Fibroblast of lung (primary cell): ENCODE measurements at regions not wholly inside any gene's neighbourhood (a gene's known extent, or its start where the extent isn't known, plus 50 kb on each side); places are given as distances from the start of the nearest gene placed in this dataset.
"Not testable (repeated sequence)": the region's sequence is repeated elsewhere in the genome, so short reads cannot be mapped to it uniquely, and the experiment has no call there.

Experiments used
- DNase-seq, 2 donors: peaks; one replicate each; pipeline versions ENCODE4 v3.0.0 to v3.0.0-alpha.2; 2010; ENCODE audit warnings: low read depth in 2 of 2
- H2AFZ ChIP-seq: 2 replicates; pipeline ENCODE4 v1.5.1; 2012; ENCODE audit warnings: low read length, control low read depth, inconsistent platforms
- H3K27ac ChIP-seq: 2 replicates; pipeline ENCODE4 v1.5.1; 2011; ENCODE audit warnings: low read length, control low read depth; ENCODE audit not compliant: insufficient read depth
- H3K27me3 ChIP-seq: 2 replicates; pipeline ENCODE4 v1.5.1; 2011; ENCODE audit warnings: mild to moderate bottlenecking, low read length; ENCODE audit not compliant: control insufficient read depth, insufficient read depth
- H3K36me3 ChIP-seq: 2 replicates; pipeline ENCODE4 v1.5.1; 2011; ENCODE audit warnings: low read length; ENCODE audit not compliant: control insufficient read depth, insufficient read depth
- H3K4me1 ChIP-seq: 2 replicates; pipeline ENCODE4 v1.5.1; 2011; ENCODE audit warnings: low read length; ENCODE audit not compliant: control insufficient read depth, insufficient read depth; ENCODE audit errors: extremely low read depth
- H3K4me2 ChIP-seq: 2 replicates; pipeline ENCODE4 v1.5.1; 2011; ENCODE audit warnings: low read length, control low read depth; ENCODE audit not compliant: insufficient read depth; ENCODE audit errors: extremely low read depth
- H3K4me3 ChIP-seq, 4 experiments: fragments of 200-600 bp in 1 of 4; sonication (generic) in 1 of 4; replicated peaks in 1 of 4; 2 replicates each; pipeline ENCODE4 v1.5.1; 2011 to 2016; ENCODE audit warnings: low read length in 4 of 4, low read depth in 3 of 4, mild to moderate bottlenecking in 3 of 4, control low read depth in 2 of 4, inconsistent platforms in 1 of 4, mixed read lengths in 1 of 4; ENCODE audit not compliant: insufficient read depth in 1 of 4; ENCODE audit errors: control extremely low read depth in 1 of 4
- H3K79me2 ChIP-seq: 2 replicates; pipeline ENCODE4 v1.5.1; 2012; ENCODE audit warnings: mild to moderate bottlenecking, low read length, inconsistent platforms; ENCODE audit not compliant: control insufficient read depth, insufficient read depth
- H3K9ac ChIP-seq: 2 replicates; pipeline ENCODE4 v1.5.1; 2011; ENCODE audit warnings: mild to moderate bottlenecking, low read length, control low read depth; ENCODE audit not compliant: insufficient read depth
- H3K9me3 ChIP-seq: 2 replicates; pipeline ENCODE4 v1.5.1; 2012; ENCODE audit warnings: low read depth, low read length; ENCODE audit not compliant: control insufficient read depth, insufficient read depth
- H4K20me1 ChIP-seq: 2 replicates; pipeline ENCODE4 v1.5.1; 2011; ENCODE audit warnings: low read length; ENCODE audit not compliant: control insufficient read depth, insufficient read depth; ENCODE audit errors: extremely low read depth

GRCh38 chr10:46645110-46645509 is 66.2 kb downstream of the SYT15 start:
- H3K27ac ChIP-seq, H3K9me3 ChIP-seq, H3K36me3 ChIP-seq, H3K9ac ChIP-seq, H3K4me3 ChIP-seq, DNase-seq, H2AFZ ChIP-seq, H3K79me2 ChIP-seq, H3K4me2 ChIP-seq, H3K4me1 ChIP-seq, H4K20me1 ChIP-seq, H3K27me3 ChIP-seq: not testable (repeated sequence)

GRCh38 chr10:46646132-46646531 is 67.2 kb downstream of the SYT15 start:
- not testable (repeated sequence) for H3K79me2 ChIP-seq, H4K20me1 ChIP-seq, H3K4me3 ChIP-seq, H3K27me3 ChIP-seq, DNase-seq, H3K4me1 ChIP-seq, H3K9me3 ChIP-seq, H3K9ac ChIP-seq, H3K36me3 ChIP-seq, H2AFZ ChIP-seq, H3K27ac ChIP-seq, H3K4me2 ChIP-seq

GRCh38 chr10:46650967-46651366 is 72.0 kb downstream of the SYT15 start:
- H3K9ac ChIP-seq, DNase-seq, H3K27ac ChIP-seq: not testable (repeated sequence)

GRCh38 chr10:46657437-46657836 is 78.5 kb downstream of the SYT15 start:
- H3K79me2 ChIP-seq, H3K9ac ChIP-seq, H3K27me3 ChIP-seq, H3K9me3 ChIP-seq, H3K4me1 ChIP-seq, H3K4me3 ChIP-seq, H3K4me2 ChIP-seq, H3K36me3 ChIP-seq, H3K27ac ChIP-seq, H4K20me1 ChIP-seq, H2AFZ ChIP-seq, DNase-seq: not testable (repeated sequence)

More at GRCh38 chr10:46650967-46651366, 72.0 kb downstream of the SYT15 start:
- not testable (repeated sequence) for H2AFZ ChIP-seq, H3K27me3 ChIP-seq, H4K20me1 ChIP-seq, H3K4me1 ChIP-seq, H3K36me3 ChIP-seq, H3K9me3 ChIP-seq, H3K79me2 ChIP-seq, H3K4me3 ChIP-seq, H3K4me2 ChIP-seq

- H2AFZ ChIP-seq, DNase-seq, H3K79me2 ChIP-seq, H4K20me1 ChIP-seq, H3K36me3 ChIP-seq, H3K27me3 ChIP-seq, H3K4me3 ChIP-seq, H3K9ac ChIP-seq, H3K27ac ChIP-seq, H3K4me1 ChIP-seq, H3K4me2 ChIP-seq, H3K9me3 ChIP-seq: not testable (repeated sequence)
Measured at GRCh38 chr10:46660027-46660834, 81.3 kb downstream of the SYT15 start.

- not testable (repeated sequence) for H3K4me1 ChIP-seq, DNase-seq, H3K4me3 ChIP-seq, H3K27ac ChIP-seq, H3K79me2 ChIP-seq, H3K9me3 ChIP-seq, H3K4me2 ChIP-seq, H3K36me3 ChIP-seq, H4K20me1 ChIP-seq, H3K9ac ChIP-seq, H3K27me3 ChIP-seq, H2AFZ ChIP-seq
Measured at GRCh38 chr10:46660835-46661164, 81.9 kb downstream of the SYT15 start.

- H3K36me3 ChIP-seq, H3K79me2 ChIP-seq, H3K9ac ChIP-seq, DNase-seq, H3K4me2 ChIP-seq, H3K4me3 ChIP-seq, H3K4me1 ChIP-seq, H2AFZ ChIP-seq, H3K9me3 ChIP-seq, H3K27ac ChIP-seq, H3K27me3 ChIP-seq, H4K20me1 ChIP-seq: not testable (repeated sequence)
Measured at GRCh38 chr10:46665536-46665935, 86.6 kb downstream of the SYT15 start.
